Heart right ventricle (tissue), 16 donors: ENCODE measurements at regions not wholly inside any gene's neighbourhood (a gene's known extent, or its start where the extent isn't known, plus 50 kb on each side); places are given as distances from the start of the nearest gene placed in this dataset.

Source experiments
- ATAC-seq, 8 donors: fragments of 200-7000 bp; cut with Tn5 transposase; one replicate each; pipeline ENCODE4 v1.9.1; 2020; ENCODE audit warnings: mild to moderate bottlenecking in 8 of 8, moderate library complexity in 8 of 8, moderate number of reproducible peaks in 1 of 8
- DNase-seq, 2 donors: peaks; one replicate each; pipeline ENCODE4 v3.0.0-alpha.2; 2020
- H3K27ac ChIP-seq, 10 donors: fragments of 200-600 bp; sonication (generic) in 2 of 10; one replicate each; pipeline versions ENCODE4 v1.5.0 to v1.8.0; 2020 to 2022; ENCODE audit warnings: mild to moderate bottlenecking in 3 of 10
- H3K27me3 ChIP-seq, 7 donors: fragments of 200-600 bp; one replicate each; pipeline ENCODE4 v1.8.0; 2021 to 2022; ENCODE audit warnings: mild to moderate bottlenecking in 2 of 7
- H3K36me3 ChIP-seq, 9 donors: fragments of 200-600 bp; sonication (generic) in 1 of 9; one replicate each; pipeline versions ENCODE4 v1.5.0 to v1.8.0; 2020 to 2022; ENCODE audit warnings: mild to moderate bottlenecking in 2 of 9
- H3K4me1 ChIP-seq, 9 donors: fragments of 200-600 bp; sonication (generic) in 1 of 9; one replicate each; pipeline versions ENCODE4 v1.5.0 to v1.8.0; 2020 to 2022; ENCODE audit warnings: mild to moderate bottlenecking in 4 of 9
- H3K4me3 ChIP-seq, 10 donors: fragments of 200-600 bp; sonication (generic) in 2 of 10; one replicate each; pipeline versions ENCODE4 v1.5.0 to v1.8.0; 2020 to 2022; ENCODE audit warnings: mild to moderate bottlenecking in 7 of 10, moderate library complexity in 2 of 10
- H3K9me3 ChIP-seq, 11 donors: fragments of 200-600 bp in 10 of 11; sonication (generic) in 2 of 11; one replicate each; pipeline versions ENCODE4 v1.5.0 to v1.8.0; 2013 to 2022; ENCODE audit warnings: mild to moderate bottlenecking in 2 of 11, control low read depth in 1 of 11, moderate library complexity in 1 of 11
- CTCF ChIP-seq, 9 donors: fragments of 200-600 bp; sonication (generic) in 2 of 9; IDR thresholded peaks; one replicate each; pipeline versions ENCODE4 v1.5.0 to v1.8.0; 2021 to 2022; ENCODE audit warnings: antibody characterized with exemption in 9 of 9, mild to moderate bottlenecking in 5 of 9, moderate library complexity in 1 of 9
- WGBS, 2 donors: extraction: QIAGEN DNeasy Blood & Tissue Kit; methylation state at CpG; one replicate each; pipeline ENCODE4 v1.1.7; 2013; ENCODE audit warnings: inconsistent platforms in 1 of 2; 5-methylcytosine and 5-hydroxymethylcytosine counted together
- intact Hi-C, 10 donors: fragments of 100-400 bp; cut with DNase I; formaldehyde crosslinking; loops; one replicate each; pipeline versions ENCODE4 v1.11.1 to v1.14.2; 2022
- donor health status: Arrhythmogenic right ventricular cardiomyopathy.
- donor health status: ischemic (EF 13 %, LVEDD 7.1; RV severe dilation, severe dysfunction).
- donor health status: healthy with polysubstance abuse.
- donor health status: DM: no; HTN: yes; CAD: no.
- donor health status: DM: no; HTN: no; CAD: no.
- donor health status: ischemic (EF 25% LVEDD 6.9; RV normal size, moderate dysfunction).
- donor health status: ischemic (EF 25% LVEDD 5.7; RV mildly dilated, moderate dysfunction).
- donor health status: healthy.
- donor health status: DM: yes; HTN: yes; CAD: no.
- donor health status: Ischemic cardiomyopathy.
- donor health status: ischemic (EF 35%, LVEDD 5.7; RV mildly dilated, moderate dysfunction).
- donor health status: nonischemic (EF 11% LVEDD 7.7; RV severe dilation, severe dysfunction).
- donor health status: DM: yes; HTN: yes; CAD: no.
- donor health status: PGD.
- donor health status: ischemic (EF 29% LVEDD 5.4; RV normal size, mild dysfunction).
- donor health status: nonischemic (EF 23%, LVEDD 6.1; RV moderate dilation, normal function).

- peaks cover 0 to 22% (median 4%) of the 10 kb centered on the region in 7 donors for H3K27me3 ChIP-seq
- intact Hi-C loops, result no loop called here
- H3K9me3 ChIP-seq, result no peaks in the 10 kb centered on the region
- no peaks in the 10 kb centered on the region for H3K36me3 ChIP-seq
- WGBS, 2 donors, result 47 to 53% methylated on average over 4 of the region's 4 CpGs
- DNase-seq (no peak), ATAC-seq (no peak)
- no peak for TF ChIP-seq CTCF (IDR thresholded peaks at IDR 0.05)
- no peak overlapping the region for H3K4me3 ChIP-seq
- no peak overlapping the region for H3K27ac ChIP-seq
- no peaks in the 10 kb centered on the region for H3K4me1 ChIP-seq
Measured at GRCh38 chr2:235365743-235366142, 128.1 kb upstream of the AGAP1 start.

- Histone ChIP-seq H3K27ac (no peak overlapping the region), H3K4me3 (no peak overlapping the region), H3K4me1 (no peaks in the 10 kb centered on the region), H3K9me3 (no peaks in the 10 kb centered on the region), H3K27me3 (peaks cover 0 to 22% (median 4%) of the 10 kb centered on the region in 7 donors), H3K36me3 (no peaks in the 10 kb centered on the region)
- no peak for ATAC-seq
- intact Hi-C loops, result no loop called here
- WGBS, 2 donors, result 59 to 80% methylated on average over 6 of the region's 6 CpGs
- DNase-seq, result no peak
- TF ChIP-seq CTCF (IDR thresholded peaks at IDR 0.05), result no peak
Measured at GRCh38 chr2:235366390-235366789, 127.5 kb upstream of the AGAP1 start.

GRCh38 chr2:235366807-235367206 lies 127.0 kb upstream of the AGAP1 start:
- Histone ChIP-seq H3K27ac (no peak overlapping the region), H3K36me3 (no peaks in the 10 kb centered on the region), H3K27me3 (peaks cover 0 to 22% (median 4%) of the 10 kb centered on the region in 7 donors), H3K4me3 (no peak overlapping the region), H3K9me3 (no peaks in the 10 kb centered on the region), H3K4me1 (no peaks in the 10 kb centered on the region)
- WGBS, 2 donors, result 62 to 71% methylated on average over 8 of the region's 8 CpGs
- no peak for DNase-seq
- no peak for TF ChIP-seq CTCF (IDR thresholded peaks at IDR 0.05)
- no peak for ATAC-seq
- intact Hi-C loops, result no loop called here

- H3K27ac ChIP-seq, result no peak overlapping the region
- ATAC-seq (no peak), DNase-seq (no peak)
- peaks cover 0 to 16% (median 0%) of the 10 kb centered on the region in 7 donors for H3K27me3 ChIP-seq
- no peaks in the 10 kb centered on the region for H3K9me3 ChIP-seq
- no peak overlapping the region for H3K4me3 ChIP-seq
- intact Hi-C loops, result no loop called here
- no peaks in the 10 kb centered on the region for H3K36me3 ChIP-seq
- TF ChIP-seq CTCF (IDR thresholded peaks at IDR 0.05), result no peak
- no peaks in the 10 kb centered on the region for H3K4me1 ChIP-seq
- 82 to 94% methylated on average over 5 of the region's 5 CpGs for WGBS, 2 donors
Measured at GRCh38 chr2:235371018-235371417, 122.8 kb upstream of the AGAP1 start.
